HEK293T (cell line): ENCODE measurements at regions not wholly inside any gene's neighbourhood (a gene's known extent, or its start where the extent isn't known, plus 50 kb on each side); places are given as distances from the start of the nearest gene placed in this dataset.

Experiments used
- ARNT ChIP-seq: fragments of 450-650 bp; IDR thresholded peaks from 2 replicates; pipeline ENCODE4 v1.6.1; 2017; ENCODE audit warnings: mild to moderate bottlenecking
- BHLHE40 ChIP-seq: fragments of 450-650 bp; IDR thresholded peaks from 2 replicates; pipeline ENCODE4 v1.6.1; 2016; ENCODE audit warnings: mild to moderate bottlenecking, moderate library complexity, borderline replicate concordance
- CTBP1 ChIP-seq: fragments of 450-650 bp; IDR thresholded peaks from 2 replicates; pipeline ENCODE4 v1.6.1; 2016; ENCODE audit warnings: borderline replicate concordance
- ELF4 ChIP-seq: fragments of 450-650 bp; IDR thresholded peaks from 2 replicates; pipeline ENCODE4 v1.6.1; 2017; ENCODE audit warnings: antibody characterized with exemption
- FOXA1 ChIP-seq: fragments of 450-650 bp; IDR thresholded peaks from 2 replicates; pipeline ENCODE4 v1.6.1; 2016; ENCODE audit warnings: mild to moderate bottlenecking
- FOXK2 ChIP-seq: fragments of 450-650 bp; IDR thresholded peaks from 2 replicates; pipeline ENCODE4 v1.6.1; 2016; ENCODE audit warnings: mild to moderate bottlenecking
- FOXM1 ChIP-seq: fragments of 450-650 bp; IDR thresholded peaks from 2 replicates; pipeline ENCODE4 v1.6.1; 2017; ENCODE audit warnings: mild to moderate bottlenecking, borderline replicate concordance
- L3MBTL2 ChIP-seq: fragments of 450-650 bp; conservative IDR thresholded peaks from 2 replicates; pipeline ENCODE4 v1.6.1; 2016; ENCODE audit warnings: mild to moderate bottlenecking
- SP1 ChIP-seq: fragments of 450-650 bp; IDR thresholded peaks from 2 replicates; pipeline ENCODE4 v1.6.1; 2017
- SUZ12 ChIP-seq: fragments of 450-650 bp; IDR thresholded peaks from 2 replicates; pipeline ENCODE4 v1.6.1; 2016; ENCODE audit warnings: mild to moderate bottlenecking
- TARDBP ChIP-seq: fragments of 450-650 bp; IDR thresholded peaks from 2 replicates; pipeline ENCODE4 v1.6.1; 2016

DNA sequence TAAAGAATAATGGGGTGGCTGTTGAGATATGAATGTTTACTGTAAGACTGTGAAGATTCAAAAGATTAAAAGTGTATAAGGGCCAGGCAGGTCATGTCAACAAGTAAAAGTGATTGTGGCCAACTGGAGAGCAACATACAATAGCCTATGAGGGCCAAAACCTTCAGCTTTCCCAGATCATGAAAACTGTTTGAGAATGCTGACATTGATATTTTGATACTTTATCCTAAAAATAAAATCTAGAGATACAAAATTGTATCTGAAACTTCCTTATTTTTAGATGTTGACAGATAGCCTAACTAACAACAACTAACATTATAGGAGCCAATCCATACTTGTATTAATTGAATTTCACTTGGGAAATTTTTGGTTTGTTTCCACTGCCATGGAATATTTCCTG, 70.3 kb upstream of the PAK5 start:
- no peak for TF ChIP-seq SP1
- TF ChIP-seq BHLHE40 = no peak
- no peak for TF ChIP-seq TARDBP
- no peak for TF ChIP-seq FOXK2
- no peak for TF ChIP-seq CTBP1
- no peak for TF ChIP-seq ELF4
- TF ChIP-seq SUZ12 = no peak
- TF ChIP-seq FOXA1 = no peak
- TF ChIP-seq ARNT = no peak
- no peak for TF ChIP-seq FOXM1
- no peak for TF ChIP-seq L3MBTL2
